ENCODE measurements at regions not wholly inside any gene's neighbourhood (a gene's known extent, or its start where the extent isn't known, plus 50 kb on each side); places are given as distances from the start of the nearest gene placed in this dataset.
"Not testable (repeated sequence)": the region's sequence is repeated elsewhere in the genome, so short reads cannot be mapped to it uniquely, and the experiment has no call there.

DNA sequence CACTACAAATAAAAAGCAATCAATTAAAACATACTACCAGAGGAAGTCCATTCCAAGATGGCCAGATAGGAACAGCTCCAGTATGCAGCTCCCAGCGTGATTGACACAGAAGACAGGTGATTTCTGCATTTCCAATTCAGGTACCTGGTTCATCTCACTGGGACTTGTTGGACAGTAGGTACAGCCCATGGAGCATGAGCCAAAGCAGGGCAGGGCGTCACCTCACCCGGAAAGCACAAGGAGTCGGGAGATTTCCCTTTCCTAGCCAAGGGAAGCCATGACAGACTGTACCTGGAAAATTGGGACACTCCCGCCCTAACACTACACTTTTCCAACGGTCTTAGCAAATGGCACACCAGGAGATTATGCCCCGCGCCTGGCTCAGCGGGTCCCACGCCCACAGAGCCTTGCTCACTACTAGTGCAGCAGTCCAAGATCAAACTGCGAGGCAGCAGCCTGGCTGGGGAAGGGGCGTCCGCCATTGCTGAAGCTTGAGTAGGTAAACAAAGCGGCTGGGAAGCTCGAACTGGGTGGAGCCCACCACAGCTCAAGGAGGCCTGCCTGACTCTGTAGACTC, 106.0 kb downstream of the BUD13 start:
- not testable (repeated sequence) for DNase-seq (ENCODE audit: low spot score)

DNA sequence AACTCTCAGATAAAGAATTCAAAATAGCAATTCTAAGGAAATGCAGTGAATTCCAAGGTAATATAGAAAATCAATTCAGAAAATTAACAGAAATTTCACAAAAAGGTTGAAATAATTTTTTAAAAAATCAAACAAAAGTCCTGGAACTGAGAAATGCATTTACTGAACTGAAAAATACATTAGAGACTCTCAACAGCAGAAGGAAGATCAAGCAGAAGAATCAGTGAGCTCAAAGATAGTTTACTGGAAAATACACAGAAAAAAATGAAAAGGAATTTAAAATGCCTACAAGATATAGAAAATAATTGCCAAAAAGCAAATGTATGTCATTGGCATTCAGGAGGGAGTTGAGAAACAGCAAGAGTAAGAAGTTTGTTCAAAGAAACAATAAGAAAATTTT, 107.3 kb downstream of the BUD13 start:
- DNase-seq (ENCODE audit: low spot score) = no peak

DNA sequence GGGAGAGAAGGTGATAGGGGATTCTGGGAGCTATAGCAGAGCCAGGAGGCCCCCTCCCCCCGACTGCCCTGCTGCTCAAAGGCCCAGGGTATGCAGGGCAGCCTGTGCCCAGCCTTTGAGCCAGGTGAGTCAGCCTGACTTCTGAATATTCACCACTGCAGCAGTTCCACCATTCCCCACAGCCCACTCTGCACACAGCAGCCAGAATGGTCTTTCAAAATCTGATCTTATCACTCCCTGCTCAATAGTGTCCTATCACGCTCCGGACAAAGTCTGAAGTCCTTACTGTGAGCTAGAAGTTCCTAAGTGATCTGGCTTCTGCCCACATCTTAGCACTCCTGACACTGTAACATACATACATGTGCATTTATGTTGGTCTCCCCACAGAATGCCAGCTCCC, 111.7 kb downstream of the BUD13 start:
- DNase-seq (ENCODE audit: low spot score) = no peak

DNA sequence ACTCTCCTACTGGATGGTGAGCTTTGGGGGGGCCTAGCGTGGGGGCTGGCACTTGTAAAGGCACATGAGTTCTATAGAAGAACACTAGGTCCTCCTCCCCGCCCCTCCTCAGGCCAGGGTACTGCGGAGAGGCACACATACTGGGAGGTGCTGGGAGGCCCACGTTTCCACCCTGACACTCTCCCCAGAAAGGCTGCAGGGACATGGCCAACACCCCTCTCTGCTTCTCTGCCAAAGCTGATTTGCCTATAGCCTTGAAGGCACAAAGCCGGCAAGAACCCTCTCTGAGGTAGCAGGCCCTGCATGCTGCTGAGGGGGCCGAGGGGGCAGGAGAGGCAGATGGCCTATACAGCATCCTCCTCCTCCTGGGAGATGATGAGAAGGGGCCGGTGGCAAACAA, 112.8 kb downstream of the BUD13 start:
- DNase-seq (ENCODE audit: low spot score) = no peak

DNA sequence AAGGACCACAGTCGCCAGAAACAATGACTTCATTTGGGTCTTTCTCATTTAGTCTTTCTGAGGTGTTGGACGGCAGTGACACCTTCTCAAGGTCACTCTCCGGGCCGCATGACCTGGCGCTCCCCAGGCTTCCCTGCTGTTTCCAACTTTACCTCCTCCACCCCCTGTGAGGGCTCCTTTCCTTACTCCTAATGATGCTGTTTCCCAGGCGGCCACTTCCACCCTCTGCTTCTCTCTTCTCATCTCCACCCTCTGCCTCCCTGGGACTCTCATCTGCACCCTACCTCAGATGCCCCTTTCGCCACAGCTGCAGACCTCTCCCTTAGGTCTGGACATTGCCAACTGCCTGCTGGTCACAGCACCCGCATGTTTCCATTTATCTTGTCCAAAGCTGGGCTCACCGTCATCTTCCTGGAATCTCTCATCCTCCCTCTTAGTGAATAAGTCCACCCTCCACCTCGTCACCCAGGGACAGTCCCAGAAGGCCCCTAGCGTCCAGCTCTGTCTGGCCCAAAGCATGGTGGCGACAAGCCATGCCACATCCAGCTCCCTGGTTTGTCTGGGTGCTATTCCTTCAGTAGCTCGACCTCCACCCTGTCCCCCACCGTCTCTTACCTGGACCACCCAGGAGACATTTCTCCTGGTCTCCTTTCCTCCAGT, 113.8 kb downstream of the BUD13 start:
- DNase-seq (ENCODE audit: low spot score) = no peak

DNA sequence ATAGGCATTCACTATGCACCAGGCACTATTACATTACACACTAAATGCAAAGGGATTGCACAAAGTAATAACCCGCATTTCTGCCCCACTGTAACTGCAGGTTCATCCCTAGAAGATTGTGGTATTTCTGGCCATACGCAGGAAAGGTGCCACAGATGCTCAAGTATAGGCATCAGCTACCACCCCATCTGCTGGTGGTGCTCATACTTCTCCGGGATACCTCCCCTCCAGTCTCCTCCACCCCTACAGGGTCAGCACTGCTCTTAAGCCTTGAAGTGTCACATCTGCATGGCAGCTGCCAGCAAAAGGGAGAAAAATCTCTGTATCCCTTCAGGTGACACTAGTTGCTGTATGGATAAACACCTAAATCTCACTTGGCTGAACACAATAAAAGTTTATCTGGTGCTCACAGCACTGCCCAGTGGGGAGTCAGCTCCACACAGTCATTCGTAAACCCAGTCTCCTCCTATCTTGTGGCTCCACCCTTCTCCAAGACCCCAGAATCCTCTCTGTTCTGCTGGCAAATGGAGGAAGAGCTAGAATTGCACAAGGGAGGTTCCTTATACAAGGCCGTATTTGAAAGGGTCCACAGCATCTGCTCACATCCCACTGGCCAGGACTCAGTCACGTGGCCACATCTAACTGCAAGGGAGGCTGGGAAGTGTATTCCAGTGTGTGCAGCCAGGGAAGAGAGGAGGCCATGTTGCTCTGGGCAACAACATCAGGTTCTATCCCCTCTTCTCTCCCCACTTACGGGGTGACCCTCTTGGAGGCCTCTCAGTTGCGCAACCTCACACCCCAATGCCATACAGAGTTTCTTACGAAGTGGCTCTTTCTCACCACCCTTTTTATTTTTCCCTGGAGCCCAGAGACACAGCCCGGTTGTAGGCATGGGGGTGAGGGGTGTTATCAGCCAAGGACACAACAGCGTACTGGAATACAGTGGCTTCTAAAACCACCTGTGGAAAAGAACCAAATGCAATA, 114.7 kb downstream of the BUD13 start:
- DNase-seq (ENCODE audit: low spot score) = peak; percentile 40

DNA sequence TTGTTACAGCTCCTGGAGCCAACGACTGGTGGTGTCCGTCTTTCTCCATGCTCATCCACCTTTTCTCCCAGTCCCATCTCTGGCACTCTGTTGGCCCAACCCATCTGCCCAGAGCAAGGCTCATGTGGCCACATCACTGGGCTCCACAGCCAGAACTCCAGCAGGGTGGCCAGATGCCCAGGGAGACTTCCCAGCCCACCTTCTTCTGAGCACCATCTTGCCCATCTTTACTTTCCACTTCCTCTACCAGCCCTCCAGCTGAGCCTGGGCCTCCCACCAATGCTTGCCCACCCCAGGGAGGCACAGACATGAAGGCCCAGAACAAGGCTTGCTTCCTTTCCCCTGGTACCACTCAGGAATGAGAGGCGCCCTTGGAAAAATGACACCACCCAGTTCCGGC, 116.8 kb downstream of the BUD13 start:
- no peak for DNase-seq (ENCODE audit: low spot score)

DNA sequence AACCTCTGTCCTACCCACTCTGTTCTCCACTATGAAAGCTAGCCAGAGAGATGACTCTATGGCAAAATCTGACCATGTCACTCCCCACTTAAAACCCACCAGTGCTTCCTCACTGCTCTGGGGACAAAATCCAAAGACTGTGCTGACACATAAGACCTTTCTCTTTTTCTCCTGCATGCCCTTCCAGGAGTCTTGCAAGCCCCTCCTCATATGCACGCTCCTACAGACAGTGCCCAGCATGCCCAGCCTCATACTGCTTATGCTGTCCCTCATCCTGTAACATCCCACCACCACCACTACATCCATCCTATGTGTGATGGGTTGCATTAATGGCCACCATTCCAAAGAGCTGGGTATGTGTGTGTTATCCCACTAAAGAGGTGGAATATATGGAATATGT, 118.3 kb downstream of the BUD13 start:
- DNase-seq (ENCODE audit: low spot score) = no peak

DNA sequence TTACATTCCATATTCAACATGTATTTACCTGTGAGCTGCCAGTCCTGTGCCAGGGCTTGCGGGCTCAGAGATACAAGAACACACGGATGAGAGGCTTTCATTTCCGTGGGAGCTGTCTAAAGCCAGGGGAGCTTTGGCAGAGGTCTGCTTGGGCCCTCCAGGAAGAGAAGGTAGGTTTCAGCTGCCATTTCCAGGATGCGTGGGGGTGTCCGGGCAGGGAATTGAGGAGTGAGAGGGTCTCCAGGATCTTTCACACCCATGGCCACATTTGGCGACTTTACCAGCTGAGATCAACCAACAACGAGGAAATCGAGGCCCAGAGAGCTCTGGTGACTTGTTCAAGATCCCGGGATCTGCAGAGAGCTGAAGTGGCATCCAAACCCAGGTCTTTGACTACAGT, 119.6 kb downstream of the BUD13 start:
- no peak for DNase-seq (ENCODE audit: low spot score)

DNA sequence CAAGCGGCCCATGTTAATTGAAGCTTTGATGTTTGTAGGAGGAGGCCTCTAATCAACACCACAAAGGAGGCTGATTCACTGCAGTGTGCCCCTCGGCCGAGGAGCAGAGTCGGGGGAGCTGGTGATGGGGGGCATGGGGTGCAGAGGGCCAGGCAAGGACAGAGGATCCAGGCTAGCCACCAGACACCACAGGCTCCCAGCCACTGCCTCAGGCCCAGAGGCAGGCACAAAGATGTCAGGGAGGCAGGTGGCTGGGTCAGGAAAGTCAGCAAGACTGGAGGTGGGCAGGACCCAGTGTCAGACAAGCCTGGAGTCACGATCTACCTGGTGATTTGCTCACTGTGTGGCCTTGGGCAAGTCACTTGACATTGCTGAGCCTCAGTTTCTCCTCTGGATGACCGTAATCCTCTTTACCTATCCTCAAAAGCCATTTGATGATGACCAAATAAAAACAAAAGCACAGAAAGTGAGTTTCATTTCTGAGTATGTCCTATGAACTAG, 121.0 kb downstream of the BUD13 start:
- no peak for DNase-seq (ENCODE audit: low spot score)

DNA sequence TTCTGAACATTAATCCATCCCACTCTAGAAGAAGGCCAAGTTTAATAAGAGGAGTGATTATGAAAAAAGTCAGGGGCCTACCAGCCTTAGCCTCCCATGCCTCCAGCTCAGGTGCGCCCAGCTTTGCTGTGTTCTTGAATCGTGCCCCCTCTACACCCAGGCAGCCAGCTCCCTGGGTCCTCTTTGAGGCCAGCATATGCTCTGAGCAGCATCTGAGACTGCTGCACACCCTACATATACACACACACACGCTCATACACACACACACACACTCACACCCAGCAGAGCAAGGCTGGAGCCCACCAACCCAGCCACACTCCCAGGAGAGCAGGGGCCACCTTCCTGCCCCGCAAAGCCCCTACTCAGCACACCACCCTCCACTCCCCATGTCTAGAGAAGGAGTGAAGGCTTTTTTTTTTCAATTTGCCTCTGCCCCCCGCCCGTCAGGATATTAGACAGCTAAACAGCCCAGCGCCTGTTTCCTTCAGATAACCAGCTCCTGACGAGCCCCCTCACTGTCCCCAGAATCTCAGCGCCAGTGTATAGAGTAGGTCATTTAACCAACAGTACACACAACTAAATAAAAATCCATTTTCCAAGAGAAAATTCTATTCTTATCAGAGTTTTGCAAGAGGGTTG, 121.6 kb downstream of the BUD13 start:
- no peak for DNase-seq (ENCODE audit: low spot score)

DNA sequence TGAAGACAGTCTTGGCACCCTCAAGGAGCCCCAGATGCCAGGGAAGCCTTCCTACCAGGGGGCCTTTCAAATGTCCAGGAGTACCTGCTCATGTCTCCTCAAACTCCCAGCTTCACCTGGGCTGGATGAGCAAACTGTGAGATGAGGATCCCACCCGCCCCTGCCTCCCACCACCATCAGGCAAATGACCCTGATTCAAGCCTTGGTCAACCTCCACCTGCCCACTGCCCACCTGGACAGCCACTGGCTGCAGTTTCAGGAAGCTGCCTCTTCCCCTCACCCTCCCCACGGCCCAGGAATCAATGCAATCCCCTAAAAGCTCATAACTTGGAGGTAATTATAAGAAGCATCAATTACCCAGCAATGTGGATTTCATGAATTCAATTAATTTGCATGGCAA, 122.7 kb downstream of the BUD13 start:
- DNase-seq (ENCODE audit: low spot score) = no peak

DNA sequence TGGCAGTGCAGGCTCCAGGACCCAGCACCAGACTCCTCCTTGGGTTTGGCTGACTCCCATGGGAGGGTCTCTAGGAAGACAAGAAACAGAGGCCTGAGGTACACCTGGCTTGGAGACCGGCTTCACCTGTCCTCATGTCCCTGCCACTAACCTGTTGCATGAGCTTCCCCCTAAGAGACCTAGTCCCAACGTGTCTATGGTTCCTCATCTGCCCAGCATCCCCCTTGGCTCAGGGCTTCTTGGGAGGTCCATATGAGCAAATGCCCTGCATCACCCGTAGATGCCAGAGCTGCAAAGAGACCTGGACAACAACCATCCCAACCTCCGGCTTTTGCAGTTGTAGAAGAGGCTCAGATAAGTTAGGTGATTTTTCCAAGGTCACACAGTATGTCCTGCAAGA, 123.5 kb downstream of the BUD13 start:
- DNase-seq (ENCODE audit: low spot score) = no peak

DNA sequence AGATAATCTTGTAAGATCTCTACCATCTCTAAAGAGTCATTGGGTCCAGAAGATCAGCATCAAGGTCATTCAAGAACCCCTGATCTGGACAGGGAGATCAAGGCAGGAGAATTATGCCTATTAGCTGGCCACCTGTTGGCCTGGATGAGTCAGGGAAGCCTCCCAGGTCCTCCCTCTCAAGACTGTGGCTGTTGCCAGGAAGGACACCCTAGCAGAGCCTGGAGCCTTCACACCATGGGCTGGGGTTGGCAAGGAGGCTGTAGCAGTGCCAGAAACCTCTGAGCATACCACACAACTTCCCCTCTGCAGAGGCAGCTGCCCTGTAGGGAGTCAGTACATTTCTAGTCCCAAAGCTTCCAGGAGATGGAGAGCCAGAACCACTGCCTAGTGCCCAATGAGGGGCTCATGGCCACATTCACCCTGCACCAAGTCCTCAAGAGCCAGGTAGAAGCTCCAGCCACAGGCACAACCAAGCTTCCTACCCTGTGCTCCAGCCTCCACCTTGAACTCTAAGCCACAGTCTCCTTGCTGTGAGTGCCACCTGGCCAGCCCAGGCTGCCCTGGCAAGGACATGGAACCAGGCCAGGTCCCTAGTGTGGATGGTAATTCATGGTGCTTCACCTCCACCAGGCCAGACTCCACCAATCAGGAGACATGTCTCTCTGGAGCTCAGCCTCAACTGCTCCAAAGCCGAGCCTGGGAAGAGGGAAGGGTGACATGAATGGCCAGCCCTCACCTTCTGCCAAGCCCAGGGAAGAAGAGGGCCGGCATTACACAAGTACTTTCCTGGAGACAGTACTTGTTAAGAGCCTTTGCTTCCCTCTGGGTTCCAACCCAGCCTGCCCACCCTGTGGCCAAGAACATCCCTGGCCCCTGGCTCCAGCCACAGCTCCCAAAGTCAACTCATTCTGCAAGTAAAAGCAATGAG, 124.3 kb downstream of the BUD13 start:
- DNase-seq (ENCODE audit: low spot score) = no peak

DNA sequence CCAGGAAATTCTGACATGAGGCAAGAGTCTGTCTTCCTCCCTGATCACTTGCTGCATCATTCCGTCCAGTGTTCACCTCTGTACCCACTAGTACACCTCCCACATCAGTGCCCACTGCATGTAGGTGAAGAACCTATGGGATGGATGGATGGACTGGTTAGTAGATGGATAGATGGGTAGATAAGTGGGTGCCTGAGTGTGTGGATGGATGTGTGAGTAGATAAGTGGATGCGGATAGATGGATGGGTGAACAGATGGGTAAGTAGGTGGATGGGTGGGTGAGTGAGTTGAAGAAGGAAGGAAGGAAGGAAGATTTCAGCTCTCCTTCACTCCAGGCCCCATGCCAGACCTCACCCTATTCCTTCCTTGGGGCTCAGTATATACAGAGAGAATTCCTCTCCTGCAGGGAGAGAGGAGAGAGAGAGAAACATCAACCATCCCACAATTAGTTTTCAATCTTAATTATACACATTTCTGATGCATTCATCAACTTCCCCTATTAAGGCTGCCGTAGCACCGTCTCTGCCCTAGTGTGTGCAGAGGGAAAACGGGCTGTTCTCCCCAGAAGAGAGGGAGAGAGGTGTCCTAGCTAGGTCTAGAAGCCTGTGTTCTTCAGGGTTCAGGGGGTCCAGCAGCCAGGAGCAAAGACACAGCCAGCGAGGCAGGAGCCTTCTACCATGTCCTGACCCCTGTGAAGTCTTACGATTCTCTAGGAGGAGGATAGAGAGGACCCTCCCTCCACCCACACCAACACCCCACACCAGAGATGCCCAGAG, 125.3 kb downstream of the BUD13 start:
- no peak for DNase-seq (ENCODE audit: low spot score)

DNA sequence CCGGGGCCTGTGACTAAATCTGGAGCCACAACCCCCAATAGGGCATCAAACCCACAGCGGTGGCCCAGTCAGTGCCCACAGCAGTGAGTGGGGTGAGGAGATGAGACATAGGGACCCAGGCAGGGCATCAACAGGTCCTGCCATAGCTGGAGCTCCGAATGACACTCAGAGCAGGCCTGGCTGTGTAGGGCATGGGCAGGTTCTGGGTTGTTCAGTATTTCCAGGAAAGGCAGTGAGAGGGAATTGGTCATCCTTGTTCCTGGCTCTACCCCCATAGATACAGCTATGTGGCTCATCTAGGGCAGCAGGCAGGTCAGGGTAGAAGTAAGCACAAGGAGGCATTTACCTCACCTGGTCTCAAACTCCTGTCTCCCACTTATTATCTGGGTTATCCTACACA, 126.6 kb downstream of the BUD13 start:
- no peak for DNase-seq (ENCODE audit: low spot score)

DNA sequence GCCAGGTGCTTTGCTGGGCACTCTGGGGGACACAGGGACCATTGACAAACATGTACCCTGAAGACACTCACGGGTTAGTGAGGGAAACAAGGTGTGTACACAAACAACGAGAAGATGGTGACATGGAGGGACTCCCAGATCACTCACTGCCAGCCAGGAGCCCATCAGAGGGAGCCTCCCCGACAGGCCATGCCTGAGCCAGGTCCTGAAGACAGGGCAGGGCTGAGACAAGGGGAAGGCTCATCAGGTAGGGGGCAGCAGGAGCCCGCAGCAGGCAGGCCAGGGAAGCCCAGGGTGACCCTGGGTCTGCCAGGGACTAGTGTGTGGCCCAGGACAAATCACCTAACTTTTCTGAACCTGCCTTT, 127.9 kb downstream of the BUD13 start:
- no peak for DNase-seq (ENCODE audit: low spot score)

DNA sequence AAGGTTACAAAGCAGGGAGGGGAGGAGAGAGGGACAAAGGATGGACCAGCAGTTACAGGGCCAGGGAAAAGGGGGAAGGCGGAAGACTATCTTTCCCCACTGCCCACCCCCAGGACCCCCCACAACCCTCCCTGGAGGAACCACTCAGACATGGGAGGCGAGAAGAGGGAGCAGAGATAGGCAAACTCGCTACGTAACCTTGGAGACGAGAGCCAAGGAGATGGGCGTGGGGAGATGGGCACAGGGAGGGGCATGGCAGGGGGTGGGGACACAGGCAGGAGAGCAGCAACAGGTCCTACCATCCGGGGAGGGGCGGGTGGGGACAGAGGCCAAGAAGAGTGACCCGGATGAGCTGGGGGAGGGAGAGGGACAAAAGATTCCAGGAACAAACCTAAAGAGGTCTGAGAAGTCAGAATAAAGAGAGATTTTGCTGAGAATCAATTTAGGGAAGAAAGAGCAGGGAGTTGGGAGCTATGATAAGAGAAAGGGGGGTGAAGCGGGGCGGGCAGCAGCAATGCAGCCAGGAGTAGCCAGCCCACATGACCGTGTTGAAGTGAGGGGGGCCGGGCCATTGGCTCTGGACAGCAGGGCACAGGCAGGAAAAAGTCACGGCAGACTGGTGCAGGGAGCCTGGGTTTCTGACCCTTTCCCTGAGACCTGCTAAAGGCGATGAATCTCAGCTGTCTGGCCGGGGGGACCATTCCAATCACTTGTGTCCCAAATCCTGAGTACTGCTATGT, 128.4 kb downstream of the BUD13 start:
- no peak for DNase-seq (ENCODE audit: low spot score)

DNA sequence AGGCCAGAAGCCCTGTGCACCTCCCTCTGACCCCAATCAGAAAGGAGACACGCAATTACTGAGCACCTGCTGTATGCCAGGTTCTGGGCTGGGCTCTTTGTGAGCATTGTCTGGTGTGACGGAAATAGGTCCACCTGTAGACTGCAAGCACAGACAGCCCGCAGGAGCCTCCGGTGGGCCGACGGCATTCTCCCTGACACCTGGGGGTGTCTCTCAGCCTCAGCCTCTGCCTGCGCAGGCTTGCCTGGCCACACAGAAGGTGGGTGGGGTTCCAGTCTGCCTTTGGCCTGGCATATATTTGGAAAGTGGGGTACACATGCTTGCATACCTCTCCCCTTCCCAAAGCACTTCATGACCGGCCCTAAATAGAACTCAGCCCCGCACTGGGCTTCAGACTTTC, 129.3 kb downstream of the BUD13 start:
- no peak for DNase-seq (ENCODE audit: low spot score)

DNA sequence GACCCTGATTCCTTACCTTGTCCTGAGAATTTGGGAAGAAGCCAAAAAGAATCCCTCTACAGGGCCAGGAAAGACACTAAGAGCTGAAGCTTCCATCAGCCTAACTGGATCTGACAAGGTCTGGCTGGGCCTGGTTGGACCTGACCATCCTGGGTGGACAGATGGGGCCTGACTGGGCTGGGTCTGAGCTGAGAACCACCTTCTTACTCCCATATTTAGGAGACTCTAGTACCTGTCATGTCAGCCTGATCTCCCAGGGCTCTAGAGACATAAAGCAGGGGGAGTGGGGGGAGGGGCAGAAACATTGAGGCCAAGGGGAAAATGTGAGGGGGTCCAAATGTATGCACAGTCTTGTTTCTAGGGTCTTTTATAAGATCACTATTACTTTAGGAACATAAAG, 129.9 kb downstream of the BUD13 start:
- no peak for DNase-seq (ENCODE audit: low spot score)

Measured in H4 (cell line).